ENCODE measurements at regions not wholly inside any gene's neighbourhood (a gene's known extent, or its start where the extent isn't known, plus 50 kb on each side); places are given as distances from the start of the nearest gene placed in this dataset.

DNA sequence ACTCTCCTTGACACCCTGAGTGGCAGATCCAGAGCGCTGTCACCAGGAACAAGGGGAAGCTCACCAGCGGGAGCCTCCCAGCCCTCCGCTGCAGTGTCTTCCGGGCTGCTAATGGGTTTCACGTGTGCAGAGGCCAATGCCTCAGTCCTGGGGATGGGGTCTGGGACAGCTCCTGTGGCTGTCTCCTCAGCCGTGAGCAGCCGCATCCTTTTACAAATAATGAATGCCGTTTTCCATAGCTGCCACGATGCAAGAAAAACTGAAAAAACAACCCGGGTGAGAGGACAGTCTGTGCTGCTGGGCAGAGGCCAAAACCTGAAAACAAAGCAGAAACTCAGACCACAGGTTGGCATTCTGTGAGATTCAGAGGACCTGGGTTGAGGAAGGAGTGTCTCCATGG lies 212.2 kb upstream of the RAB4A start:
- Histone ChIP-seq H3K4me1 (peaks cover 16 to 25% (median 22%) of the 10 kb centered on the region in 4 donors), H3K9me3 (no peaks in the 10 kb centered on the region), H3K27me3 (no peaks in the 10 kb centered on the region), H3K27ac (peak overlapping the region in 1 of 4 donors; percentile 38), H3K4me3 (no peak overlapping the region), H3K36me3 (no peaks in the 10 kb centered on the region)
- TF ChIP-seq, protein P1, sequence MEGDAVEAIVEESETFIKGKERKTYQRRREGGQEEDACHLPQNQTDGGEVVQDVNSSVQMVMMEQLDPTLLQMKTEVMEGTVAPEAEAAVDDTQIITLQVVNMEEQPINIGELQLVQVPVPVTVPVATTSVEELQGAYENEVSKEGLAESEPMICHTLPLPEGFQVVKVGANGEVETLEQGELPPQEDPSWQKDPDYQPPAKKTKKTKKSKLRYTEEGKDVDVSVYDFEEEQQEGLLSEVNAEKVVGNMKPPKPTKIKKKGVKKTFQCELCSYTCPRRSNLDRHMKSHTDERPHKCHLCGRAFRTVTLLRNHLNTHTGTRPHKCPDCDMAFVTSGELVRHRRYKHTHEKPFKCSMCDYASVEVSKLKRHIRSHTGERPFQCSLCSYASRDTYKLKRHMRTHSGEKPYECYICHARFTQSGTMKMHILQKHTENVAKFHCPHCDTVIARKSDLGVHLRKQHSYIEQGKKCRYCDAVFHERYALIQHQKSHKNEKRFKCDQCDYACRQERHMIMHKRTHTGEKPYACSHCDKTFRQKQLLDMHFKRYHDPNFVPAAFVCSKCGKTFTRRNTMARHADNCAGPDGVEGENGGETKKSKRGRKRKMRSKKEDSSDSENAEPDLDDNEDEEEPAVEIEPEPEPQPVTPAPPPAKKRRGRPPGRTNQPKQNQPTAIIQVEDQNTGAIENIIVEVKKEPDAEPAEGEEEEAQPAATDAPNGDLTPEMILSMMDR (IDR thresholded peaks at IDR 0.05), result no peak
- no peak for TF ChIP-seq POLR2AphosphoS5 (IDR thresholded peaks at IDR 0.05)
- TF ChIP-seq POLR2A (IDR thresholded peaks at IDR 0.05), result no peak
- TF ChIP-seq EP300 (IDR thresholded peaks at IDR 0.05), result no peak
- WGBS, 2 donors, result 60% methylated on average over 4 to 10 of the region's 10 CpGs
- DNase-seq (peak in 1 of 2 donors; percentile 58), ATAC-seq (ENCODE audit: low FRiP score in 2 of 2) (peak; percentile 17 to 54)

DNA sequence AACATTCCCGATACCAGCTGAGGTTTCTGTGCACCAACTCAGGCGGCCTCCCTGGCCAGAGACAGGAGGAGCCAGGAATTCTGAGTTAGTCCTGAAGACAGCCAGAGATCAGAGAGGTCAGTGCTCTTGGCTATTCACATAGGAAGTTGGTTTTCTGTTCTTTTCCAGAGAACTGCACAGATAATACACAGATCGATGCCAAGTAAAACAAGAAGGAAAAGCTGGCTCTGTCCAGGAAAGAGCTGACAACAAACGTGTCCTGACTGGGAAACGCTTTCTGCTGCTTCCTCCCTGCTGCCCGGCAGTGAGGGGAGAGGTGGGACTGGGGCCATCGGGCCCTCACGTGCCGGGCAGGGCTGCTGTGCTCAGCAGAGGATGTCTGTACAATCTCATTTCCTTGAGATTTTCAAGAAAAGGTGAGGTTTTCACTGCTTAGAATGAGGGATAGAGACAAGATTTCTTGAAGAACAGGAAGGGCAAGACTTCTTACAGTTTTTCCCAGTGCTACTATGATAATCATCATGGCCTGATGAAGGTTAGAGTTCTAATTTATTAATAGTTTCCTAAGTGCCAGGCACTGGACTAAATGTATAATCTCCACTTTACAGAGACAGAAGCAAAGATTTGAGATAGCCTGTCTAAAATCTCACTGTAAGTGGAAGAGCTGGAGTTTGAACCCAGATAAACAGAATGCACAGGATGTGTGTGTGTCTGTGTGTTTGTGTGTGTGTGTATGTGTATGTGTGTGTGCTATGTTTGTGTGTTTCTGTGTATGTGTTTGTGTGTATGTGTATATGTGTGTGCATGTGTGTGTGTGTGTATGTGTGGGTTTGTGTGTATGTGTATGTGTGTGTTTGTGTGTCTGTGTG lies 211.0 kb upstream of the RAB4A start:
- no peaks in the 10 kb centered on the region for H3K36me3 ChIP-seq
- H3K4me3 ChIP-seq, result no peak overlapping the region
- H3K9me3 ChIP-seq, result no peaks in the 10 kb centered on the region
- WGBS, 2 donors, result 28 to 36% methylated on average over 9 of the region's 9 CpGs
- no peaks in the 10 kb centered on the region for H3K27me3 ChIP-seq
- H3K4me1 ChIP-seq, result peaks cover 23 to 27% (median 24%) of the 10 kb centered on the region in 4 donors
- TF ChIP-seq, protein P1 (IDR thresholded peaks at IDR 0.05), result no peak
- no peak for TF ChIP-seq EP300 (IDR thresholded peaks at IDR 0.05)
- TF ChIP-seq POLR2AphosphoS5 (IDR thresholded peaks at IDR 0.05), result peak in 1 of 2 donors; percentile 52
- no peak for TF ChIP-seq POLR2A (IDR thresholded peaks at IDR 0.05)
- peak overlapping the region in 1 of 4 donors; percentile 2 for H3K27ac ChIP-seq
- peak; percentile 36 to 77 for DNase-seq
- ATAC-seq (ENCODE audit: low FRiP score in 2 of 2), result peak; percentile 61 to 75

DNA sequence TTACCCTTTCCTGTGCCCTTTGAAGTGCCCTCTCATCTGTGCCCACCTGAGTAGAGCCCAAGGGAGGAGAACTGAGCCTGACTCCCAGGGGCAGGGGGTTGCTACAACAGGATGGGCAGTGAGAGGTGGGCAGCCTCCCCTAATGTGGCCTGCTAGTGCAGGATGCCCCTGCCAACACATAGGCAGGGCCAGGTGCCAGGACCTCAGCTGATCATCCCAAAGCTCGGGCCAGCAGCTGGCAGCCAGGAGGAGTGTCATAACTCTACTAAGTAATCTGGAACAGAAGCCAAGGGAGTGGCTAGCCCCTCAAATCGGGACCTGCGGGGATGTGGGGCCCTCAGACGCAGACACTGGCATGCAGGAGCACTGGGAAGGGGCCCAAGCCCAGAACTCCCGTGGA lies 208.8 kb upstream of the RAB4A start:
- H3K27me3 ChIP-seq, result no peaks in the 10 kb centered on the region
- no peak overlapping the region for H3K4me3 ChIP-seq
- H3K36me3 ChIP-seq, result no peaks in the 10 kb centered on the region
- no peaks in the 10 kb centered on the region for H3K9me3 ChIP-seq
- TF ChIP-seq, protein P1 (IDR thresholded peaks at IDR 0.05), result no peak
- TF ChIP-seq POLR2AphosphoS5 (IDR thresholded peaks at IDR 0.05) (no peak), EP300 (IDR thresholded peaks at IDR 0.05) (no peak), POLR2A (IDR thresholded peaks at IDR 0.05) (no peak)
- DNase-seq, result no peak
- H3K27ac ChIP-seq, result no peak overlapping the region
- 76 to 81% methylated on average over 4 of the region's 5 CpGs for WGBS, 2 donors
- ATAC-seq (ENCODE audit: low FRiP score in 2 of 2), result no peak
- H3K4me1 ChIP-seq, result peaks cover 23 to 28% (median 25%) of the 10 kb centered on the region in 4 donors

DNA sequence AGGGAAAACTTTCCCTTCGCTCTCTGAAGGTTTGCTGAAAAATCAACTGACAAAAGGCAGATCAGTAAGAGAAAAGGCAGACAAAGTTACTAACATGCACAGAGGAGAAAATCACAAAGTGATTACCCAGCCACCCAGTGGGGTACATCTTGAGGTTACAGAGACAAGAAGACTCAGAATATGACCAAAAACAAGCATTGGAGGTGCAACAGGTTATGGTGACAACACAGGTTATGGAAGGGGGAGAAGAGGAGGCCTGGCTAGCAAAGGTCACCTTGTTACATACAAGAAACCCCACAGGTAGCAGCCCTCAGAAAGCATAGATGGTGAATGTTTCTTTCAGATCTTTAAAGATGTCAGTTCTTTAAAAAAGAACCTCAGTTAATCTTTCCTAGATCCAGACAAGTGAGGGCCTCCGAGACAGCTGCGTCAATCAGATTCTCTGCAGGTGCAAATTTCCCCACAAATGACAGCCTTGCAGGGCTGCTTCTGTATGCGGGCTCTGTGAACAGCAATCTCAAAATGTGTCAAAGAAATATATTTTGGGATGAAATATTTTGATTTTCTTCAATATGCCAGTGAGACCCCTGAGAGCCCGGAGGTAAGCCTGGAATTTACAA lies 207.6 kb upstream of the RAB4A start:
- Histone ChIP-seq H3K4me1 (peaks cover 24 to 34% (median 29%) of the 10 kb centered on the region in 4 donors), H3K4me3 (no peak overlapping the region), H3K27me3 (no peaks in the 10 kb centered on the region), H3K9me3 (no peaks in the 10 kb centered on the region), H3K27ac (no peak overlapping the region), H3K36me3 (no peaks in the 10 kb centered on the region)
- no peak for TF ChIP-seq POLR2AphosphoS5 (IDR thresholded peaks at IDR 0.05)
- TF ChIP-seq POLR2A (IDR thresholded peaks at IDR 0.05), result no peak
- TF ChIP-seq, protein P1 (IDR thresholded peaks at IDR 0.05), result no peak
- TF ChIP-seq EP300 (IDR thresholded peaks at IDR 0.05), result no peak
- DNase-seq (no peak), ATAC-seq (ENCODE audit: low FRiP score in 2 of 2) (no peak)
- WGBS, 2 donors, result 93 to 94% methylated on average over 5 of the region's 5 CpGs

Data from upper lobe of left lung (tissue), 6 donors.